SK-N-SH (cell line): ENCODE measurements at regions not wholly inside any gene's neighbourhood (a gene's known extent, or its start where the extent isn't known, plus 50 kb on each side); places are given as distances from the start of the nearest gene placed in this dataset.

Experiments
- CTCF ChIA-PET: fragments of 300-600, 350-600 bp; formaldehyde crosslinking; extraction: SDS; loops from one replicate; lab custom pipeline; 2021; lab: Yijun Ruan, JAX
- POLR2A ChIA-PET: fragments of 350-600 bp; sonication (Branson Sonifier 250); formaldehyde crosslinking; extraction: SDS; loops from one replicate; lab custom pipeline; 2020; ENCODE audit warnings: antibody characterized with exemption, inconsistent platforms; lab: Yijun Ruan, JAX
- DNase-seq: peaks from one replicate; pipeline ENCODE4 v3.0.0; 2012
- H2AFZ ChIP-seq: fragments of 200-600 bp; sonication (generic); 2 replicates; pipeline ENCODE4 v1.8.1; 2016; ENCODE audit warnings: antibody characterized with exemption, mild to moderate bottlenecking, low read depth
- H3F3A ChIP-seq: fragments of 200-600 bp; sonication (generic); replicated peaks from 2 replicates; pipeline ENCODE3; 2016; ENCODE audit warnings: antibody characterized with exemption, mild to moderate bottlenecking; ENCODE audit not compliant: insufficient read depth
- H3K27ac ChIP-seq, 2 experiments: fragments of 200-500 bp in 1 of 2; fragments of 200-600 bp in 1 of 2; sonication (Bioruptor generic) in 1 of 2; sonication (generic), shearing (Covaris generic) in 1 of 2; 2 replicates each; pipeline versions ENCODE4 v1.5.1 to v1.6.1; 2014 to 2016; ENCODE audit warnings: low read depth in 2 of 2, inconsistent platforms in 1 of 2, low read length in 1 of 2, mild to moderate bottlenecking in 1 of 2, mixed read lengths in 1 of 2
- H3K27me3 ChIP-seq: fragments of 200-600 bp; sonication (generic), shearing (Covaris generic); 2 replicates; pipeline ENCODE4 v1.6.1; 2016; ENCODE audit warnings: mixed run types; ENCODE audit not compliant: insufficient read depth
- H3K36me3 ChIP-seq, 2 experiments: fragments of 200-500 bp in 1 of 2; fragments of 200-600 bp in 1 of 2; sonication (Bioruptor generic) in 1 of 2; sonication (generic) in 1 of 2; replicated peaks in 1 of 2; 2 replicates each; pipeline versions ENCODE3 to v1.5.1; 2014 to 2016; ENCODE audit warnings: low read length in 1 of 2, mild to moderate bottlenecking in 1 of 2; ENCODE audit not compliant: insufficient read depth in 2 of 2, control insufficient read depth in 1 of 2
- H3K4me1 ChIP-seq, 2 experiments: fragments of 200-500 bp in 1 of 2; fragments of 200-600 bp in 1 of 2; sonication (Bioruptor generic) in 1 of 2; sonication (generic), shearing (Covaris generic) in 1 of 2; 2 replicates each; pipeline versions ENCODE4 v1.5.1 to v1.6.1; 2014 to 2016; ENCODE audit warnings: low read depth in 1 of 2, low read length in 1 of 2, mixed run types in 1 of 2; ENCODE audit not compliant: insufficient read depth in 2 of 2, control insufficient read depth in 1 of 2
- H3K4me2 ChIP-seq: fragments of 200-600 bp; sonication (generic), shearing (Covaris generic); 2 replicates; pipeline ENCODE4 v1.6.1; 2017; ENCODE audit warnings: mixed run types
- H3K4me3 ChIP-seq, 2 experiments: fragments of 200-500 bp in 1 of 2; fragments of 200-600 bp in 1 of 2; sonication (Bioruptor generic) in 1 of 2; sonication (generic), shearing (Covaris generic) in 1 of 2; 2 replicates each; pipeline versions ENCODE4 v1.5.1 to v1.8.1; 2014 to 2016; ENCODE audit warnings: low read depth in 2 of 2, inconsistent platforms in 1 of 2, low read length in 1 of 2, mild to moderate bottlenecking in 1 of 2, mixed read lengths in 1 of 2, moderate library complexity in 1 of 2
- H3K79me2 ChIP-seq: fragments of 200-600 bp; sonication (generic); 2 replicates; pipeline ENCODE4 v1.8.1; 2017; ENCODE audit warnings: mild to moderate bottlenecking; ENCODE audit not compliant: insufficient read depth
- H3K9ac ChIP-seq: fragments of 200-600 bp; sonication (generic); 2 replicates; pipeline ENCODE4 v1.6.1; 2017; ENCODE audit warnings: mixed run types
- H3K9me2 ChIP-seq: fragments of 200-600 bp; sonication (generic); 2 replicates; pipeline ENCODE4 v1.6.1; 2017; ENCODE audit warnings: mixed run types
- H3K9me3 ChIP-seq: fragments of 200-600 bp; sonication (generic); 2 replicates; pipeline ENCODE4 v1.6.1; 2017; ENCODE audit warnings: mixed run types, mild to moderate bottlenecking, moderate library complexity
- H4K20me1 ChIP-seq: fragments of 200-600 bp; sonication (generic); 2 replicates; pipeline ENCODE4 v1.6.1; 2017; ENCODE audit warnings: mild to moderate bottlenecking, mixed run types; ENCODE audit not compliant: insufficient read depth
- CHD2 ChIP-seq: fragments of 150-350 bp; IDR thresholded peaks from 2 replicates; pipeline ENCODE4 v1.6.1; 2018; ENCODE audit warnings: low read length; ENCODE audit not compliant: partially characterized antibody
- EP300 ChIP-seq, 2 experiments: IDR thresholded peaks; 2 replicates each; pipeline versions ENCODE4 v1.4.0 to v1.6.1; 2012; ENCODE audit warnings: borderline replicate concordance in 1 of 2, low read depth in 1 of 2, low read length in 1 of 2
- FOSL2 ChIP-seq: IDR thresholded peaks from 2 replicates; pipeline ENCODE4 v1.4.0; 2012; ENCODE audit warnings: low read depth, mild to moderate bottlenecking, moderate library complexity, borderline replicate concordance
- FOXJ3 ChIP-seq: sonication (generic); formaldehyde crosslinking; IDR thresholded peaks from 2 replicates; pipeline ENCODE4 v1.5.1; 2020; ENCODE audit warnings: mild to moderate bottlenecking, missing genetic modification reagents
- FOXM1 ChIP-seq: IDR thresholded peaks from 2 replicates; pipeline ENCODE4 v1.4.0; 2012; ENCODE audit warnings: low read depth, mild to moderate bottlenecking
- GATA2 ChIP-seq: sonication (generic); formaldehyde crosslinking; IDR thresholded peaks from 2 replicates; pipeline ENCODE4 v1.5.0; 2020; ENCODE audit warnings: mild to moderate bottlenecking, missing genetic modification reagents
- JUND ChIP-seq: IDR thresholded peaks from 2 replicates; pipeline ENCODE4 v1.4.0; 2012
- MEF2A ChIP-seq: IDR thresholded peaks from 2 replicates; pipeline ENCODE4 v1.4.0; 2012; ENCODE audit warnings: low read depth, borderline replicate concordance
- POLR2AphosphoS5 ChIP-seq: IDR thresholded peaks from 2 replicates; pipeline ENCODE4 v1.6.1; 2012; ENCODE audit warnings: low read depth, low read length
- RFX5 ChIP-seq: IDR thresholded peaks from 2 replicates; pipeline ENCODE4 v1.6.1; 2012; ENCODE audit warnings: mild to moderate bottlenecking, improper control_type of control experiment, low read length
- SMC3 ChIP-seq: IDR thresholded peaks from 2 replicates; pipeline ENCODE4 v1.6.1; 2012; ENCODE audit warnings: low read depth, low read length, improper control_type of control experiment
- TAF1 ChIP-seq: IDR thresholded peaks from 2 replicates; pipeline ENCODE4 v1.6.1; 2012; ENCODE audit warnings: low read depth, mild to moderate bottlenecking, low read length, moderate library complexity, borderline replicate concordance
- TCF12 ChIP-seq: IDR thresholded peaks from 2 replicates; pipeline ENCODE4 v1.4.0; 2012
- YY1 ChIP-seq: IDR thresholded peaks from 2 replicates; pipeline ENCODE4 v1.4.0; 2012; ENCODE audit warnings: low read depth, mild to moderate bottlenecking
- WGBS: methylation state at CpG from one replicate; pipeline ENCODE4 v1.1.6; 2017; ENCODE audit warnings: low lambda C conversion rate; 5-methylcytosine and 5-hydroxymethylcytosine counted together
- TF ChIP-seq, protein P1 (sequence below): fragments of 200-600 bp; sonication (generic); IDR thresholded peaks from 2 replicates; pipeline ENCODE4 v1.6.1; 2017; ENCODE audit warnings: antibody characterized with exemption, mild to moderate bottlenecking, moderate library complexity
- TF ChIP-seq, protein P2 (sequence below): IDR thresholded peaks from 2 replicates; pipeline ENCODE4 v1.4.0; 2012; ENCODE audit warnings: low read depth, borderline replicate concordance

DNA sequence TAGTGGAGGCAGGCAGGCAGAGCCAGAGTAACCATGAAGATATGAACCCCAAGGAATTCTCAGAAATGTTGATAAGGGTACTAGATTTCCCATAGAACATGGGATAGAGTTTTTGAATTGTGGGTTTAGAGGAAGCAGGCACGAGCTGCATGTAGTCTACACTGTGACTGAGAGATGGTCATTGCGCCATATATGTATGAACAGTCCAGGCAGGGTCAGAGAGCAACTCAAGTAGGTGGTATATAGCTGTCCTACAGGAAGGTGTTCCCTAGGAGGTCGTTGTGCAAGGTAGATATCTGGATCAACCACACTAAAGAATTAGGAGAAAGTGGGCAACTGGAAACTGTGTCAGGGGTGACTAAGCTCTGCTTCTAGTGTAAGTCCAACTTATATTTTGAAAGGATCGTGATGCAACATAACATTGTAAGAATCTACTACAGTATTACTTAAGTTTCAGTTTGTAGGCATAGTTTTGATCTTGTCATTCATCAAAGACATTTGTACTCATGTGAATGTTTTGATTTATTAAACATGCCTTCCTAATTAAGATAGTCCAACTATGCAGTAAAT lies 94.6 kb downstream of the HPGD start:
- Histone ChIP-seq H4K20me1 (no peaks in the 10 kb centered on the region), H3K4me2 (no peak overlapping the region), H3K4me1 (no peaks in the 10 kb centered on the region; a peak in 1 of 4 replicates), H3K9me2 (no peaks in the 10 kb centered on the region), H3K27me3 (no peaks in the 10 kb centered on the region), H3K27ac (no peak overlapping the region), H2AFZ (no peak overlapping the region), H3K36me3 (no peaks in the 10 kb centered on the region), H3K79me2 (no peaks in the 10 kb centered on the region), H3F3A (no peaks in the 10 kb centered on the region), H3K9ac (no peak overlapping the region), H3K4me3 (no peak overlapping the region), H3K9me3 (no peaks in the 10 kb centered on the region)
- no peak for DNase-seq
- TF ChIP-seq YY1 = no peak
- TF ChIP-seq TCF12 = no peak
- no peak for TF ChIP-seq FOXM1
- TF ChIP-seq TAF1 = no peak
- TF ChIP-seq EP300 (IDR thresholded peaks at IDR 0.05; ENCODE audit: borderline replicate concordance in 1 of 2, low read depth in 1 of 2, low read length in 1 of 2) = no peak
- TF ChIP-seq, protein P1, sequence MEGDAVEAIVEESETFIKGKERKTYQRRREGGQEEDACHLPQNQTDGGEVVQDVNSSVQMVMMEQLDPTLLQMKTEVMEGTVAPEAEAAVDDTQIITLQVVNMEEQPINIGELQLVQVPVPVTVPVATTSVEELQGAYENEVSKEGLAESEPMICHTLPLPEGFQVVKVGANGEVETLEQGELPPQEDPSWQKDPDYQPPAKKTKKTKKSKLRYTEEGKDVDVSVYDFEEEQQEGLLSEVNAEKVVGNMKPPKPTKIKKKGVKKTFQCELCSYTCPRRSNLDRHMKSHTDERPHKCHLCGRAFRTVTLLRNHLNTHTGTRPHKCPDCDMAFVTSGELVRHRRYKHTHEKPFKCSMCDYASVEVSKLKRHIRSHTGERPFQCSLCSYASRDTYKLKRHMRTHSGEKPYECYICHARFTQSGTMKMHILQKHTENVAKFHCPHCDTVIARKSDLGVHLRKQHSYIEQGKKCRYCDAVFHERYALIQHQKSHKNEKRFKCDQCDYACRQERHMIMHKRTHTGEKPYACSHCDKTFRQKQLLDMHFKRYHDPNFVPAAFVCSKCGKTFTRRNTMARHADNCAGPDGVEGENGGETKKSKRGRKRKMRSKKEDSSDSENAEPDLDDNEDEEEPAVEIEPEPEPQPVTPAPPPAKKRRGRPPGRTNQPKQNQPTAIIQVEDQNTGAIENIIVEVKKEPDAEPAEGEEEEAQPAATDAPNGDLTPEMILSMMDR = no peak
- no peak for TF ChIP-seq FOXJ3 (CRISPR knock-in tag)
- no peak for TF ChIP-seq SMC3
- TF ChIP-seq MEF2A = no peak
- TF ChIP-seq CHD2 = no peak
- no peak for TF ChIP-seq RFX5
- TF ChIP-seq, protein P2, sequence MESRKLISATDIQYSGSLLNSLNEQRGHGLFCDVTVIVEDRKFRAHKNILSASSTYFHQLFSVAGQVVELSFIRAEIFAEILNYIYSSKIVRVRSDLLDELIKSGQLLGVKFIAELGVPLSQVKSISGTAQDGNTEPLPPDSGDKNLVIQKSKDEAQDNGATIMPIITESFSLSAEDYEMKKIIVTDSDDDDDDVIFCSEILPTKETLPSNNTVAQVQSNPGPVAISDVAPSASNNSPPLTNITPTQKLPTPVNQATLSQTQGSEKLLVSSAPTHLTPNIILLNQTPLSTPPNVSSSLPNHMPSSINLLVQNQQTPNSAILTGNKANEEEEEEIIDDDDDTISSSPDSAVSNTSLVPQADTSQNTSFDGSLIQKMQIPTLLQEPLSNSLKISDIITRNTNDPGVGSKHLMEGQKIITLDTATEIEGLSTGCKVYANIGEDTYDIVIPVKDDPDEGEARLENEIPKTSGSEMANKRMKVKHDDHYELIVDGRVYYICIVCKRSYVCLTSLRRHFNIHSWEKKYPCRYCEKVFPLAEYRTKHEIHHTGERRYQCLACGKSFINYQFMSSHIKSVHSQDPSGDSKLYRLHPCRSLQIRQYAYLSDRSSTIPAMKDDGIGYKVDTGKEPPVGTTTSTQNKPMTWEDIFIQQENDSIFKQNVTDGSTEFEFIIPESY = no peak
- CTCF ChIA-PET = no interaction called here
- 19% methylated on average over 4 of the region's 4 CpGs for WGBS
- POLR2A ChIA-PET = no interaction called here

DNA sequence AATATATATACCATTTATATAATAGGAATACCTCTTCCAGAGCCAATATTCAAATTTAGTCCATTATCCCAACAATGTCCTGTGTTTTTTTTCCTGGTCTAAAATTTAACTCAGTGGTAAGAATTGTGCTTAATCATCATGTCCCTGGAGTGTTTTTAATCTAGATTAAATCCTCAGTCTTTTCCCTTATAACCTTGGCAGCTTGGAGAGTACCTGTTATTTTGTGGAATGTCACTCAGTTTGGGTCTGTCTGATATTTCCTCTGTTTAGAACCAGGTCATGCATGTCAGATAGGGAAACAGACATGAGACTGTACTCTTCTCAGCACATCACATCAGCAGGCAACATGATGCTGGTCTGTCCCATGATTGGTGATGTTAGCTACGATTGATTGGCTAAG lies 96.6 kb downstream of the HPGD start:
- ChIA-PET POLR2A (no interaction called here), CTCF (no interaction called here)
- H3K9me2 ChIP-seq = no peaks in the 10 kb centered on the region
- H3K79me2 ChIP-seq = no peaks in the 10 kb centered on the region
- no peak overlapping the region for H2AFZ ChIP-seq
- no peaks in the 10 kb centered on the region for H4K20me1 ChIP-seq
- no peaks in the 10 kb centered on the region for H3K36me3 ChIP-seq
- WGBS = 18% methylated on average over 1 of the region's 1 CpG
- no peaks in the 10 kb centered on the region; a peak in 1 of 4 replicates for H3K4me1 ChIP-seq
- no peaks in the 10 kb centered on the region for H3K9me3 ChIP-seq
- DNase-seq = no peak
- no peak overlapping the region for H3K9ac ChIP-seq
- H3K4me3 ChIP-seq = no peak overlapping the region
- H3K4me2 ChIP-seq = no peak overlapping the region
- no peaks in the 10 kb centered on the region for H3F3A ChIP-seq
- H3K27ac ChIP-seq = no peak overlapping the region
- no peaks in the 10 kb centered on the region for H3K27me3 ChIP-seq
- TF ChIP-seq, protein P2 = no peak
- no peak for TF ChIP-seq JUND
- TF ChIP-seq FOXJ3 (CRISPR knock-in tag) = no peak
- no peak for TF ChIP-seq FOSL2
- TF ChIP-seq CHD2 = no peak
- no peak for TF ChIP-seq GATA2 (CRISPR knock-in tag)
- TF ChIP-seq, protein P1 = no peak
- no peak for TF ChIP-seq RFX5
- TF ChIP-seq POLR2AphosphoS5 = no peak
